Natural killer cell (primary cell): ENCODE measurements at regions not wholly inside any gene's neighbourhood (a gene's known extent, or its start where the extent isn't known, plus 50 kb on each side); places are given as distances from the start of the nearest gene placed in this dataset.

ENCODE experiments used
- ATAC-seq, 3 donors: fragments of 150-1000 bp in 2 of 3; fragments of 200-7000 bp in 1 of 3; cut with Tn5 transposase; 1 replicate in 1 of 3; 2 replicates in 2 of 3; pipeline ENCODE4 v1.10.0; 2021; ENCODE audit warnings: mild to moderate bottlenecking in 2 of 3, moderate library complexity in 2 of 3
- DNase-seq, 2 donors: peaks; one replicate each; pipeline versions ENCODE4 v3.0.0 to v3.0.0-alpha.2; 2013 to 2021; ENCODE audit warnings: mixed read lengths in 1 of 2
- H3K27ac ChIP-seq: one replicate; pipeline ENCODE4 v1.5.1; 2013; ENCODE audit warnings: mild to moderate bottlenecking, low read length
- H3K27me3 ChIP-seq: one replicate; pipeline ENCODE4 v1.6.1; 2013; ENCODE audit warnings: low read length; ENCODE audit not compliant: control insufficient read depth, insufficient read depth
- H3K36me3 ChIP-seq: one replicate; pipeline ENCODE4 v1.6.1; 2013; ENCODE audit warnings: low read length; ENCODE audit not compliant: control insufficient read depth, insufficient read depth
- H3K4me1 ChIP-seq: one replicate; pipeline ENCODE4 v1.6.1; 2013; ENCODE audit warnings: low read length; ENCODE audit not compliant: control insufficient read depth, insufficient read depth
- H3K4me3 ChIP-seq: one replicate; pipeline ENCODE4 v1.5.1; 2013; ENCODE audit warnings: low read length
- H3K9me3 ChIP-seq: one replicate; pipeline ENCODE4 v1.6.1; 2013; ENCODE audit warnings: low read length; ENCODE audit not compliant: control insufficient read depth, insufficient read depth
- H3K27ac Mint-ChIP-seq, 2 donors: one replicate each; pipeline ENCODE4 v1.8.0; 2022; ENCODE audit warnings: mild to moderate bottlenecking in 2 of 2, mixed read lengths in 2 of 2, moderate library complexity in 1 of 2
- H3K27me3 Mint-ChIP-seq, 2 donors: one replicate each; pipeline ENCODE4 v1.8.0; 2022; ENCODE audit warnings: low read depth in 2 of 2, mixed read lengths in 2 of 2
- H3K36me3 Mint-ChIP-seq: one replicate; pipeline ENCODE4 v1.8.0; 2022; ENCODE audit warnings: mixed read lengths
- H3K4me1 Mint-ChIP-seq, 2 donors: one replicate each; pipeline ENCODE4 v1.8.0; 2022; ENCODE audit warnings: mixed read lengths in 2 of 2
- H3K4me3 Mint-ChIP-seq: one replicate; pipeline ENCODE4 v1.8.0; 2022; ENCODE audit warnings: mild to moderate bottlenecking, moderate library complexity, mixed read lengths
- H3K9me3 Mint-ChIP-seq, 2 donors: one replicate each; pipeline ENCODE4 v1.8.0; 2022; ENCODE audit warnings: mixed read lengths in 2 of 2
- CTCF ChIP-seq: fragments of 200-600 bp; IDR thresholded peaks from one replicate; pipeline ENCODE4 v1.8.0; 2022; ENCODE audit warnings: antibody characterized with exemption
- WGBS: methylation state at CpG from one replicate; pipeline ENCODE4 v1.1.7; 2013; ENCODE audit warnings: missing lambda C conversion rate; ENCODE audit not compliant: insufficient coverage; 5-methylcytosine and 5-hydroxymethylcytosine counted together
- intact Hi-C: fragments of 100-400 bp; cut with micrococcal nuclease; formaldehyde crosslinking; loops from one replicate; pipeline ENCODE4 v1.14.2; 2022

GRCh38 chr10:33674986-33675599, 340.6 kb upstream of the NRP1 start:
- Mint-ChIP-seq H3K4me1 (no peaks in the 10 kb centered on the region), H3K36me3 (no peaks in the 10 kb centered on the region), H3K9me3 (peaks cover 0 to 2% of the 10 kb centered on the region in 2 donors), H3K27me3 (peaks cover 6 to 14% of the 10 kb centered on the region in 2 donors), H3K4me3 (no peak overlapping the region), H3K27ac (no peak overlapping the region)
- TF ChIP-seq CTCF = no peak
- Histone ChIP-seq H3K27ac (no peak overlapping the region), H3K4me1 (no peaks in the 10 kb centered on the region), H3K27me3 (no peaks in the 10 kb centered on the region), H3K9me3 (peaks cover 2% of the 10 kb centered on the region), H3K36me3 (no peaks in the 10 kb centered on the region), H3K4me3 (no peak overlapping the region)
- intact Hi-C loops = no loop called here
- ATAC-seq (no peak), DNase-seq (no peak)
- WGBS = 62% methylated on average over 10 of the region's 10 CpGs

- no peak overlapping the region for H3K27ac ChIP-seq
- Mint-ChIP-seq H3K27ac (no peak overlapping the region), H3K36me3 (no peaks in the 10 kb centered on the region), H3K9me3 (peaks cover 0 to 2% of the 10 kb centered on the region in 2 donors), H3K4me1 (no peaks in the 10 kb centered on the region), H3K4me3 (no peak overlapping the region), H3K27me3 (peaks cover 6 to 14% of the 10 kb centered on the region in 2 donors)
- no peak for TF ChIP-seq CTCF
- WGBS = 81% methylated on average over 2 of the region's 2 CpGs
- H3K4me3 ChIP-seq = no peak overlapping the region
- intact Hi-C loops = no loop called here
- no peaks in the 10 kb centered on the region for H3K36me3 ChIP-seq
- H3K27me3 ChIP-seq = no peaks in the 10 kb centered on the region
- DNase-seq (no peak), ATAC-seq (no peak)
- H3K9me3 ChIP-seq = peaks cover 2% of the 10 kb centered on the region
- no peaks in the 10 kb centered on the region for H3K4me1 ChIP-seq
These were observed 340.0 kb upstream of the NRP1 start for GRCh38 chr10:33674491-33674890.

- Mint-ChIP-seq H3K27ac (no peak overlapping the region), H3K9me3 (peaks cover 0 to 2% of the 10 kb centered on the region in 2 donors), H3K27me3 (peaks cover 6 to 14% of the 10 kb centered on the region in 2 donors), H3K4me1 (no peaks in the 10 kb centered on the region), H3K36me3 (peaks cover under 1% of the 10 kb centered on the region), H3K4me3 (no peak overlapping the region)
- Histone ChIP-seq H3K4me1 (no peaks in the 10 kb centered on the region), H3K4me3 (no peak overlapping the region), H3K9me3 (peaks cover under 1% of the 10 kb centered on the region), H3K36me3 (no peaks in the 10 kb centered on the region), H3K27me3 (no peaks in the 10 kb centered on the region), H3K27ac (no peak overlapping the region)
- intact Hi-C loops = no loop called here
- no peak for DNase-seq
- 100% methylated on average over 1 of the region's 3 CpGs for WGBS
- ATAC-seq = no peak
- no peak for TF ChIP-seq CTCF
These were observed 339.5 kb upstream of the NRP1 start for GRCh38 chr10:33673839-33674415.

- no peaks in the 10 kb centered on the region for H3K4me1 ChIP-seq
- ATAC-seq (no peak), DNase-seq (no peak)
- Mint-ChIP-seq H3K4me1 (peaks cover 4 to 10% of the 10 kb centered on the region in 2 donors), H3K36me3 (peaks cover 6% of the 10 kb centered on the region), H3K27me3 (peaks cover 0 to 3% of the 10 kb centered on the region in 2 donors), H3K27ac (no peak overlapping the region), H3K9me3 (no peaks in the 10 kb centered on the region), H3K4me3 (no peak overlapping the region)
- intact Hi-C loops = no loop called here
- no peak overlapping the region for H3K4me3 ChIP-seq
- no peaks in the 10 kb centered on the region for H3K36me3 ChIP-seq
- H3K27me3 ChIP-seq = no peaks in the 10 kb centered on the region
- no peaks in the 10 kb centered on the region for H3K9me3 ChIP-seq
- no peak overlapping the region for H3K27ac ChIP-seq
- WGBS = 92% methylated on average over 5 of the region's 5 CpGs
- no peak for TF ChIP-seq CTCF
These were observed 335.4 kb upstream of the NRP1 start for GRCh38 chr10:33669904-33670303.
